HEK293 (cell line): ENCODE measurements at regions not wholly inside any gene's neighbourhood (a gene's known extent, or its start where the extent isn't known, plus 50 kb on each side); places are given as distances from the start of the nearest gene placed in this dataset.

Experiments used
- CTCF ChIA-PET: fragments of 350-600 bp; formaldehyde crosslinking; extraction: SDS; loops from one replicate; lab custom pipeline; 2021; ENCODE audit warnings: antibody characterized with exemption; lab: Yijun Ruan, JAX
- POLR2A ChIA-PET: fragments of 300-600 bp; formaldehyde crosslinking; extraction: SDS; loops from one replicate; lab custom pipeline; 2020; ENCODE audit warnings: antibody characterized with exemption, inconsistent platforms; lab: Yijun Ruan, JAX
- H3K27ac ChIP-seq: fragments of 200-500 bp; sonication (Bioruptor generic); 2 replicates; pipeline ENCODE4 v1.5.1; 2014; ENCODE audit warnings: low read depth, low read length, control low read depth, inconsistent platforms; ENCODE audit errors: extremely low read depth
- H3K36me3 ChIP-seq, 2 experiments: fragments of 200-500 bp in 1 of 2; sonication (Bioruptor generic) in 1 of 2; 1 replicate in 1 of 2; 2 replicates in 1 of 2; pipeline ENCODE4 v1.5.1; 2014 to 2017; ENCODE audit warnings: inconsistent platforms in 2 of 2, low read length in 2 of 2; ENCODE audit not compliant: control insufficient read depth in 2 of 2, insufficient read depth in 1 of 2
- H3K4me1 ChIP-seq: fragments of 200-500 bp; sonication (Bioruptor generic); 2 replicates; pipeline ENCODE4 v1.5.1; 2014; ENCODE audit warnings: mild to moderate bottlenecking, low read length, inconsistent platforms; ENCODE audit not compliant: control insufficient read depth, insufficient read depth
- H3K4me3 ChIP-seq: 2 replicates; pipeline ENCODE4 v1.5.1; 2011; ENCODE audit warnings: low read depth, mild to moderate bottlenecking, control low read depth, low read length, moderate library complexity
- H3K9me3 ChIP-seq: fragments of 200-500 bp; sonication (Bioruptor generic); 2 replicates; pipeline ENCODE4 v1.5.1; 2014; ENCODE audit warnings: low read depth, low read length, inconsistent platforms; ENCODE audit not compliant: control insufficient read depth, insufficient read depth
- CTCF ChIP-seq: fragments of 450-650 bp; formaldehyde crosslinking; IDR thresholded peaks from 2 replicates; pipeline ENCODE4 v1.5.1; 2016; ENCODE audit warnings: missing biosample characterization, missing genetic modification characterization
- ELK4 ChIP-seq: IDR thresholded peaks from 2 replicates; pipeline ENCODE4 v1.6.1; 2011; ENCODE audit warnings: mild to moderate bottlenecking, low read depth, low read length, borderline replicate concordance
- HOXD13 ChIP-seq: sonication (generic); formaldehyde crosslinking; IDR thresholded peaks from 2 replicates; pipeline ENCODE4 v1.8.0; 2022; ENCODE audit warnings: missing genetic modification reagents, borderline replicate concordance
- MZF1 ChIP-seq: fragments of 450-650 bp; formaldehyde crosslinking; IDR thresholded peaks from 2 replicates; pipeline ENCODE4 v1.5.1; 2017; ENCODE audit warnings: missing biosample characterization, missing genetic modification characterization, borderline replicate concordance
- PRDM1 ChIP-seq: fragments of 450-650 bp; formaldehyde crosslinking; IDR thresholded peaks from 2 replicates; pipeline ENCODE4; 2016; ENCODE audit warnings: missing biosample characterization, missing genetic modification characterization
- YY1 ChIP-seq: fragments of 450-650 bp; formaldehyde crosslinking; IDR thresholded peaks from 2 replicates; pipeline ENCODE4 v1.5.1; 2018; ENCODE audit warnings: missing biosample characterization, missing genetic modification characterization
- ZEB2 ChIP-seq: fragments of 450-650 bp; formaldehyde crosslinking; IDR thresholded peaks from 2 replicates; pipeline ENCODE4 v1.5.1; 2016; ENCODE audit warnings: missing biosample characterization, missing genetic modification characterization
- ZFP3 ChIP-seq: fragments of 450-650 bp; formaldehyde crosslinking; IDR thresholded peaks from 2 replicates; pipeline ENCODE4 v1.5.1; 2016; ENCODE audit warnings: low read depth, missing biosample characterization, missing genetic modification characterization
- ZIC2 ChIP-seq: fragments of 450-650 bp; formaldehyde crosslinking; IDR thresholded peaks from 2 replicates; pipeline ENCODE4 v1.5.1; 2016; ENCODE audit warnings: missing biosample characterization, missing genetic modification characterization
- ZNF138 ChIP-seq: fragments of 450-650 bp; formaldehyde crosslinking; IDR thresholded peaks from 2 replicates; pipeline ENCODE4 v1.5.1; 2016; ENCODE audit warnings: missing biosample characterization, missing genetic modification characterization, borderline replicate concordance
- ZNF214 ChIP-seq: fragments of 450-650 bp; formaldehyde crosslinking; IDR thresholded peaks from 2 replicates; pipeline ENCODE4 v1.5.1; 2017; ENCODE audit warnings: missing biosample characterization, mild to moderate bottlenecking, missing genetic modification characterization, borderline replicate concordance
- ZNF24 ChIP-seq: fragments of 450-650 bp; formaldehyde crosslinking; IDR thresholded peaks from 2 replicates; pipeline ENCODE4 v1.5.1; 2016; ENCODE audit warnings: missing biosample characterization, missing genetic modification characterization
- ZNF394 ChIP-seq: fragments of 450-650 bp; formaldehyde crosslinking; IDR thresholded peaks from 2 replicates; pipeline ENCODE4 v1.5.1; 2016; ENCODE audit warnings: missing biosample characterization, missing genetic modification characterization, mild to moderate bottlenecking, moderate library complexity, borderline replicate concordance
- ZNF48 ChIP-seq: fragments of 450-650 bp; formaldehyde crosslinking; IDR thresholded peaks from 2 replicates; pipeline ENCODE4 v1.5.1; 2016; ENCODE audit warnings: missing biosample characterization, missing genetic modification characterization
- ZNF544 ChIP-seq: fragments of 450-650 bp; formaldehyde crosslinking; IDR thresholded peaks from 2 replicates; pipeline ENCODE4 v1.5.0; 2017; ENCODE audit warnings: missing biosample characterization, missing genetic modification characterization
- ZNF560 ChIP-seq: fragments of 450-650 bp; formaldehyde crosslinking; IDR thresholded peaks from 2 replicates; pipeline ENCODE4 v1.5.1; 2017; ENCODE audit warnings: missing biosample characterization, missing genetic modification characterization, borderline replicate concordance
- ZNF571 ChIP-seq: fragments of 450-650 bp; formaldehyde crosslinking; IDR thresholded peaks from 2 replicates; pipeline ENCODE4 v1.5.0; 2017; ENCODE audit warnings: missing biosample characterization, missing genetic modification characterization
- ZNF596 ChIP-seq: fragments of 450-650 bp; IDR thresholded peaks from 2 replicates; pipeline ENCODE4 v1.5.0; 2018; ENCODE audit warnings: missing biosample characterization, mild to moderate bottlenecking, missing genetic modification characterization, moderate library complexity
- ZNF610 ChIP-seq: fragments of 450-650 bp; formaldehyde crosslinking; IDR thresholded peaks from 2 replicates; pipeline ENCODE4 v1.5.1; 2016; ENCODE audit warnings: missing biosample characterization, missing genetic modification characterization, borderline replicate concordance
- ZNF837 ChIP-seq: fragments of 450-650 bp; formaldehyde crosslinking; IDR thresholded peaks from 2 replicates; pipeline ENCODE4 v1.5.1; 2016; ENCODE audit warnings: missing biosample characterization, missing genetic modification characterization
- TF ChIP-seq, protein P1 (sequence below): fragments of 450-650 bp; formaldehyde crosslinking; IDR thresholded peaks from 2 replicates; pipeline ENCODE4 v1.5.1; 2016; ENCODE audit warnings: missing biosample characterization, missing genetic modification characterization
- TF ChIP-seq, protein P2 (sequence below): fragments of 450-650 bp; formaldehyde crosslinking; IDR thresholded peaks from 2 replicates; pipeline ENCODE4 v1.5.1; 2017; ENCODE audit warnings: missing biosample characterization, missing genetic modification characterization
- TF ChIP-seq, protein P3 (sequence below): fragments of 450-650 bp; formaldehyde crosslinking; IDR thresholded peaks from 2 replicates; pipeline ENCODE4 v1.5.1; 2016; ENCODE audit warnings: missing biosample characterization, missing genetic modification characterization

- Histone ChIP-seq H3K4me3 (no peak overlapping the region), H3K4me1 (no peaks in the 10 kb centered on the region), H3K27ac (no peak overlapping the region), H3K9me3 (no peaks in the 10 kb centered on the region), H3K36me3 (no peaks in the 10 kb centered on the region)
- POLR2A ChIA-PET, result no interaction called here
- TF ChIP-seq ZNF24 (tag by site-specific recombination) (no peak), ZNF596 (no peak), ZNF48 (no peak), YY1 (tag by site-specific recombination) (no peak)
- CTCF ChIA-PET, result interaction anchor here (0.7 kb wide), 1 partner anchor 330 kb away, joined by 3 read pairs; no protein-coding TSS in a partner anchor
Observed at GRCh38 chr6:9335431-9335830, 900.1 kb upstream of the SLC35B3 start.

DNA sequence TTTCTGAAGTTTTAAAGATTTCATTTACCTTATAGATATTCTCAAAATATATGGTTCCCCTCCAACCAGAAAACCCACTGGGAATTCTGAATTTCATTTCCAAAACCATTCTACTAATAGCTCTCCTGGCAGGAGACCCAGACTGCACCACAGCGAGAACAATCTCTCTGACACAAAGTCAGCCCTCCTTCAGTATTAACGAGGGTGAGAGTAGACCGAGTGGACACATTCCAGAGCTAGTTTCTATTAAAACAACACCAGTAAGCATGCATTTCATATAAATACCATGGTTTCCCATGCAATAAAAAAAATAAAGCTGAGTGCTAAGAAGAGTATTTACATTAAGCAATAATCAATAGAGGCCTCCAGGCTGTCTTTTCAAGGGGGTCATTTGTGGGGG lies 899.6 kb upstream of the SLC35B3 start:
- ChIA-PET POLR2A (no interaction called here), CTCF (no interaction called here)
- no peaks in the 10 kb centered on the region for H3K36me3 ChIP-seq
- H3K4me3 ChIP-seq, result no peak overlapping the region
- no peaks in the 10 kb centered on the region for H3K9me3 ChIP-seq
- TF ChIP-seq, protein P1, sequence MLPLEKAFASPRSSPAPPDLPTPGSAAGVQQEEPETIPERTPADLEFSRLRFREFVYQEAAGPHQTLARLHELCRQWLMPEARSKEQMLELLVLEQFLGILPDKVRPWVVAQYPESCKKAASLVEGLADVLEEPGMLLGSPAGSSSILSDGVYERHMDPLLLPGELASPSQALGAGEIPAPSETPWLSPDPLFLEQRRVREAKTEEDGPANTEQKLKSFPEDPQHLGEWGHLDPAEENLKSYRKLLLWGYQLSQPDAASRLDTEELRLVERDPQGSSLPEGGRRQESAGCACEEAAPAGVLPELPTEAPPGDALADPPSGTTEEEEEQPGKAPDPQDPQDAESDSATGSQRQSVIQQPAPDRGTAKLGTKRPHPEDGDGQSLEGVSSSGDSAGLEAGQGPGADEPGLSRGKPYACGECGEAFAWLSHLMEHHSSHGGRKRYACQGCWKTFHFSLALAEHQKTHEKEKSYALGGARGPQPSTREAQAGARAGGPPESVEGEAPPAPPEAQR (tag by site-specific recombination), result no peak
- TF ChIP-seq CTCF (tag by site-specific recombination) (no peak), ZNF214 (no peak), HOXD13 (CRISPR knock-in tag) (no peak), ZNF560 (tag by site-specific recombination) (no peak)
- no peak overlapping the region for H3K27ac ChIP-seq
- H3K4me1 ChIP-seq, result no peaks in the 10 kb centered on the region

- Histone ChIP-seq H3K4me1 (no peaks in the 10 kb centered on the region), H3K27ac (no peak overlapping the region), H3K9me3 (no peaks in the 10 kb centered on the region; the same call in 1 of the 2 replicates), H3K4me3 (no peak overlapping the region), H3K36me3 (no peaks in the 10 kb centered on the region)
- ChIA-PET POLR2A (interaction anchor here (0.6 kb wide), 1 partner anchor 686 kb away, joined by 3 read pairs; no protein-coding TSS in a partner anchor), CTCF (interaction anchor here (0.5 to 0.7 kb wide), 3 partner anchors 18 to 217 kb away, joined by 3 to 5 read pairs (median 4); no protein-coding TSS in a partner anchor)
- no peak for TF ChIP-seq ZNF138 (tag by site-specific recombination)
- no peak for TF ChIP-seq ELK4
- no peak for TF ChIP-seq ZFP3
- TF ChIP-seq ZEB2 (tag by site-specific recombination), result no peak
- TF ChIP-seq ZNF544 (tag by site-specific recombination), result no peak
- no peak for TF ChIP-seq ZNF394 (tag by site-specific recombination)
- TF ChIP-seq ZIC2 (tag by site-specific recombination), result no peak
- TF ChIP-seq, protein P2, sequence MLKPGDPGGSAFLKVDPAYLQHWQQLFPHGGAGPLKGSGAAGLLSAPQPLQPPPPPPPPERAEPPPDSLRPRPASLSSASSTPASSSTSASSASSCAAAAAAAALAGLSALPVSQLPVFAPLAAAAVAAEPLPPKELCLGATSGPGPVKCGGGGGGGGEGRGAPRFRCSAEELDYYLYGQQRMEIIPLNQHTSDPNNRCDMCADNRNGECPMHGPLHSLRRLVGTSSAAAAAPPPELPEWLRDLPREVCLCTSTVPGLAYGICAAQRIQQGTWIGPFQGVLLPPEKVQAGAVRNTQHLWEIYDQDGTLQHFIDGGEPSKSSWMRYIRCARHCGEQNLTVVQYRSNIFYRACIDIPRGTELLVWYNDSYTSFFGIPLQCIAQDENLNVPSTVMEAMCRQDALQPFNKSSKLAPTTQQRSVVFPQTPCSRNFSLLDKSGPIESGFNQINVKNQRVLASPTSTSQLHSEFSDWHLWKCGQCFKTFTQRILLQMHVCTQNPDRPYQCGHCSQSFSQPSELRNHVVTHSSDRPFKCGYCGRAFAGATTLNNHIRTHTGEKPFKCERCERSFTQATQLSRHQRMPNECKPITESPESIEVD, result no peak
- TF ChIP-seq, protein P3, sequence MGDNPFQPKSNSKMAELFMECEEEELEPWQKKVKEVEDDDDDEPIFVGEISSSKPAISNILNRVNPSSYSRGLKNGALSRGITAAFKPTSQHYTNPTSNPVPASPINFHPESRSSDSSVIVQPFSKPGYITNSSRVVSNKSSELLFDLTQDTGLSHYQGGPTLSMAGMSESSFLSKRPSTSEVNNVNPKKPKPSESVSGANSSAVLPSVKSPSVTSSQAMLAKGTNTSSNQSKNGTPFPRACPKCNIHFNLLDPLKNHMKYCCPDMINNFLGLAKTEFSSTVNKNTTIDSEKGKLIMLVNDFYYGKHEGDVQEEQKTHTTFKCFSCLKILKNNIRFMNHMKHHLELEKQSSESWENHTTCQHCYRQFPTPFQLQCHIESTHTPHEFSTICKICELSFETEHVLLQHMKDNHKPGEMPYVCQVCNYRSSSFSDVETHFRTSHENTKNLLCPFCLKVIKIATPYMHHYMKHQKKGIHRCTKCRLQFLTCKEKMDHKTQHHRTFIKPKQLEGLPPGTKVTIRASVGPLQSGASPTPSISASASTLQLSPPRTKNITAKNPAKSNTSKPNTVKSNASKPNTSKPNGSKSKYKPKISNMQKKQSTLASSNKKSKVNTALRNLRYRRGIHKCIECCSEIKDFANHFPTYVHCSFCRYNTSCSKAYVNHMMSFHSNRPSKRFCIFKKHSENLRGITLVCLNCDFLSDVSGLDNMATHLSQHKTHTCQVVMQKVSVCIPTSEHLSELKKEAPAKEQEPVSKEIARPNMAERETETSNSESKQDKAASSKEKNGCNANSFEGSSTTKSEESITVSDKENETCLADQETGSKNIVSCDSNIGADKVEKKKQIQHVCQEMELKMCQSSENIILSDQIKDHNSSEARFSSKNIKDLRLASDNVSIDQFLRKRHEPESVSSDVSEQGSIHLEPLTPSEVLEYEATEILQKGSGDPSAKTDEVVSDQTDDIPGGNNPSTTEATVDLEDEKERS (tag by site-specific recombination), result no peak
- no peak for TF ChIP-seq PRDM1
- TF ChIP-seq ZNF571 (tag by site-specific recombination), result no peak
- no peak for TF ChIP-seq ZNF610 (tag by site-specific recombination)
- TF ChIP-seq ZNF837 (tag by site-specific recombination), result no peak
- no peak for TF ChIP-seq MZF1 (tag by site-specific recombination)
Observed at GRCh38 chr6:9332241-9332780, 897.0 kb upstream of the SLC35B3 start.
